GM23338 (cell line): ENCODE measurements at regions not wholly inside any gene's neighbourhood (a gene's known extent, or its start where the extent isn't known, plus 50 kb on each side); places are given as distances from the start of the nearest gene placed in this dataset.
"Not testable (repeated sequence)": the region's sequence is repeated elsewhere in the genome, so short reads cannot be mapped to it uniquely, and the experiment has no call there.

ENCODE experiments used
- ATAC-seq: fragments of 200-7000 bp; cut with Tn5 transposase; 3 replicates; pipeline ENCODE4 v1.9.1; 2020
- DNase-seq: peaks from one replicate; pipeline ENCODE4 v3.0.0-alpha.2; 2015; ENCODE audit warnings: low spot score
- H2AFZ ChIP-seq: fragments of 200-600 bp; sonication (generic); 2 replicates; pipeline ENCODE4 v1.8.0; 2016; ENCODE audit warnings: antibody characterized with exemption, mild to moderate bottlenecking, moderate library complexity
- H3F3A ChIP-seq: fragments of 200-600 bp; sonication (generic); replicated peaks from 2 replicates; pipeline ENCODE4 v1.8.0; 2017; ENCODE audit warnings: antibody characterized with exemption, mixed run types, low read depth
- H3K27ac ChIP-seq: fragments of 200-600 bp; sonication (generic); 2 replicates; pipeline ENCODE4 v1.6.1; 2016; ENCODE audit warnings: low read depth
- H3K27me3 ChIP-seq: fragments of 200-600 bp; sonication (generic); 2 replicates; pipeline ENCODE4 v1.8.0; 2016; ENCODE audit warnings: mild to moderate bottlenecking, mixed run types, moderate library complexity; ENCODE audit not compliant: insufficient read depth
- H3K36me3 ChIP-seq: fragments of 200-600 bp; sonication (generic); 2 replicates; pipeline ENCODE4 v1.8.0; 2016; ENCODE audit warnings: mild to moderate bottlenecking; ENCODE audit not compliant: insufficient read depth
- H3K4me1 ChIP-seq: fragments of 200-600 bp; sonication (generic); 2 replicates; pipeline ENCODE4 v1.8.0; 2016; ENCODE audit warnings: mild to moderate bottlenecking, moderate library complexity; ENCODE audit not compliant: insufficient read depth
- H3K4me2 ChIP-seq: fragments of 200-600 bp; sonication (generic); 2 replicates; pipeline ENCODE4 v1.7.1; 2017; ENCODE audit warnings: mixed run types
- H3K4me3 ChIP-seq: fragments of 200-600 bp; sonication (generic); 2 replicates; pipeline ENCODE4 v1.6.1; 2016; ENCODE audit warnings: mixed run types
- H3K79me2 ChIP-seq: fragments of 200-600 bp; sonication (generic); replicated peaks from 2 replicates; pipeline ENCODE4 v1.8.0; 2017; ENCODE audit warnings: mild to moderate bottlenecking; ENCODE audit not compliant: insufficient read depth
- H3K9me2 ChIP-seq: fragments of 200-600 bp; sonication (generic); 2 replicates; pipeline ENCODE4 v1.8.0; 2017; ENCODE audit not compliant: insufficient read depth
- H4K20me1 ChIP-seq: fragments of 200-600 bp; sonication (generic); replicated peaks from 2 replicates; pipeline ENCODE4 v1.8.0; 2017; ENCODE audit warnings: mild to moderate bottlenecking; ENCODE audit not compliant: insufficient read depth
- H3K27ac Mint-ChIP-seq: 2 replicates; pipeline ENCODE4 v1.8.0; 2020; ENCODE audit warnings: inconsistent platforms, mild to moderate bottlenecking, moderate library complexity, mixed read lengths
- H3K27me3 Mint-ChIP-seq: 3 replicates; pipeline ENCODE4 v1.8.0; 2022; ENCODE audit warnings: low read depth, mild to moderate bottlenecking, moderate library complexity, mixed read lengths, inconsistent platforms; ENCODE audit not compliant: insufficient read depth, poor library complexity
- H3K36me3 Mint-ChIP-seq: 3 replicates; pipeline ENCODE4 v1.8.0; 2021; ENCODE audit warnings: low read depth, mild to moderate bottlenecking, inconsistent platforms, moderate library complexity, mixed read lengths
- H3K4me1 Mint-ChIP-seq: 3 replicates; pipeline ENCODE4 v1.8.0; 2020; ENCODE audit warnings: mild to moderate bottlenecking, inconsistent platforms, mixed read lengths
- H3K4me3 Mint-ChIP-seq: 3 replicates; pipeline ENCODE4 v1.8.0; 2021; ENCODE audit warnings: moderate library complexity, mild to moderate bottlenecking, inconsistent platforms, mixed read lengths
- H3K9me3 Mint-ChIP-seq: 3 replicates; pipeline ENCODE4 v1.8.0; 2020; ENCODE audit warnings: moderate library complexity, mild to moderate bottlenecking, inconsistent platforms, mixed read lengths
- CREB1 ChIP-seq: fragments of 250-450 bp; sonication (Bioruptor Pico); IDR thresholded peaks from 2 replicates; pipeline ENCODE4 v1.5.0; 2020; ENCODE audit warnings: low read depth, mild to moderate bottlenecking, moderate library complexity
- CTCF ChIP-seq, 2 experiments: fragments of 200-600 bp in 1 of 2; sonication (generic) in 1 of 2; conservative IDR thresholded peaks; 2 replicates each; pipeline versions ENCODE4 v1.5.1 to v1.6.1; 2016 to 2017; ENCODE audit warnings: antibody characterized with exemption in 2 of 2, low read depth in 2 of 2, mild to moderate bottlenecking in 2 of 2, moderate library complexity in 1 of 2
- EZH2phosphoT487 ChIP-seq: fragments of 200-600 bp; sonication (generic); IDR thresholded peaks from one replicate; pipeline ENCODE4 v1.8.1; 2018; ENCODE audit warnings: antibody characterized with exemption; ENCODE audit not compliant: unreplicated experiment
- NANOG ChIP-seq: IDR thresholded peaks from 2 replicates; pipeline ENCODE4 v1.6.1; 2016; ENCODE audit warnings: antibody characterized with exemption, borderline replicate concordance
- REST ChIP-seq: IDR thresholded peaks from one replicate; pipeline ENCODE4 v1.6.1; 2018; ENCODE audit warnings: antibody characterized with exemption; ENCODE audit not compliant: unreplicated experiment
- ZNF331 ChIP-seq: fragments of 250-450 bp; sonication (Bioruptor Pico); IDR thresholded peaks from 2 replicates; pipeline ENCODE4 v1.5.0; 2020; ENCODE audit warnings: low read depth, mild to moderate bottlenecking, moderate library complexity

GRCh38 chr12:131233850-131234789 lies 280.4 kb downstream of the ADGRD1 start:
- not testable (repeated sequence) for H4K20me1 ChIP-seq, H3K4me2 ChIP-seq, H2AFZ ChIP-seq, H3K79me2 ChIP-seq, H3K9me2 ChIP-seq, H3K4me3 Mint-ChIP-seq, H3K27me3 ChIP-seq, H3K36me3 Mint-ChIP-seq, H3K36me3 ChIP-seq, H3F3A ChIP-seq, H3K27ac Mint-ChIP-seq, H3K27ac ChIP-seq, H3K4me3 ChIP-seq
- DNase-seq (peak; percentile 27), ATAC-seq (peak; percentile 19)
- peaks cover 16% of the 10 kb centered on the region for H3K9me3 Mint-ChIP-seq
- peaks cover 13% of the 10 kb centered on the region; the same call in 1 of the 2 replicates for H3K4me1 ChIP-seq
- peaks cover 16% of the 10 kb centered on the region for H3K27me3 Mint-ChIP-seq
- peaks cover 42% of the 10 kb centered on the region for H3K4me1 Mint-ChIP-seq
- TF ChIP-seq ZNF331 = peak; percentile 91

GRCh38 chr12:131234841-131235271 lies 281.1 kb downstream of the ADGRD1 start:
- not testable (repeated sequence) for H2AFZ ChIP-seq, H3K79me2 ChIP-seq, DNase-seq, H3K4me3 ChIP-seq, H3K4me3 Mint-ChIP-seq, H3K27ac Mint-ChIP-seq, H3K36me3 Mint-ChIP-seq, H3K27ac ChIP-seq, H3K4me2 ChIP-seq, H3K36me3 ChIP-seq, H3K9me2 ChIP-seq, H4K20me1 ChIP-seq, H3F3A ChIP-seq, H3K27me3 ChIP-seq, H3K4me1 ChIP-seq
- peaks cover 16% of the 10 kb centered on the region for H3K9me3 Mint-ChIP-seq
- peaks cover 14% of the 10 kb centered on the region for H3K27me3 Mint-ChIP-seq
- H3K4me1 Mint-ChIP-seq = peaks cover 35% of the 10 kb centered on the region
- peak; percentile 75 for ATAC-seq

- Histone ChIP-seq H3K4me2 (no peak overlapping the region), H4K20me1 (no peaks in the 10 kb centered on the region), H3F3A (no peaks in the 10 kb centered on the region), H3K27ac (no peak overlapping the region), H3K36me3 (no peaks in the 10 kb centered on the region), H3K79me2 (no peaks in the 10 kb centered on the region), H3K27me3 (no peaks in the 10 kb centered on the region), H3K4me1 (no peaks in the 10 kb centered on the region; the same call in 1 of the 2 replicates), H3K4me3 (no peak overlapping the region), H2AFZ (no peak overlapping the region), H3K9me2 (no peaks in the 10 kb centered on the region)
- no peak overlapping the region for H3K27ac Mint-ChIP-seq
- TF ChIP-seq CREB1 (CRISPR knock-in tag) (no peak), EZH2phosphoT487 (no peak), CTCF (conservative IDR thresholded peaks at IDR 0.05; ENCODE audit: low read depth in 2 of 2) (no peak), REST (no peak), NANOG (no peak)
- H3K4me3 Mint-ChIP-seq = no peak overlapping the region
- peaks cover 6% of the 10 kb centered on the region; the same call in 2 of the 3 replicates for H3K36me3 Mint-ChIP-seq
- no peak for ATAC-seq
- H3K9me3 Mint-ChIP-seq = peaks cover 16% of the 10 kb centered on the region
- DNase-seq = no peak
- H3K27me3 Mint-ChIP-seq = peaks cover 9% of the 10 kb centered on the region
- peaks cover 25% of the 10 kb centered on the region for H3K4me1 Mint-ChIP-seq
These were observed 282.2 kb downstream of the ADGRD1 start for GRCh38 chr12:131235871-131236271.
